HG02798 (cell line): ENCODE measurements at regions not wholly inside any gene's neighbourhood (a gene's known extent, or its start where the extent isn't known, plus 50 kb on each side); places are given as distances from the start of the nearest gene placed in this dataset.

Experiments used
- ATAC-seq: cut with Tn5 transposase; IDR thresholded peaks from one replicate; pipeline ENCODE4 v1.9.1; 2021; ENCODE audit warnings: mild to moderate bottlenecking; ENCODE audit not compliant: unreplicated experiment, poor library complexity

DNA sequence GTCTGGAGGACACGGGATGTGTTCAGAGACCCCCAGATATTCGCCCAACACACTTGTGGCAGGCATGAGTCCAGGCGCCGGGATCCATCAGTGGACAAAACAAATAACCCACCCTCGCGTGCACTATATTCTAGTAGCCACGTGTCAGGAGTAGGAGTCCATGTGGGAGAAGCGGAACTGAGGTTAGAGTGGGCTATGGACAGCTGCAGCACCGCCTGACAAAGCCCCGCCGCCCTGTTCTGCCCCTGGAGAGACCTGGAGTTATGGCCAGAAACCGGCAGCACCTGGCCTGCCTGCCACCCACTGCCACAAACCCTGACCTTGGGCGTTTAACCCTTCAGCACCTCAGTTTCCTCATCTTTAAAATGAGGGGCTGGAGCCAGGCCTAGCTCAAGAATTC, 181.0 kb upstream of the RNF32 start:
- no peak for ATAC-seq

DNA sequence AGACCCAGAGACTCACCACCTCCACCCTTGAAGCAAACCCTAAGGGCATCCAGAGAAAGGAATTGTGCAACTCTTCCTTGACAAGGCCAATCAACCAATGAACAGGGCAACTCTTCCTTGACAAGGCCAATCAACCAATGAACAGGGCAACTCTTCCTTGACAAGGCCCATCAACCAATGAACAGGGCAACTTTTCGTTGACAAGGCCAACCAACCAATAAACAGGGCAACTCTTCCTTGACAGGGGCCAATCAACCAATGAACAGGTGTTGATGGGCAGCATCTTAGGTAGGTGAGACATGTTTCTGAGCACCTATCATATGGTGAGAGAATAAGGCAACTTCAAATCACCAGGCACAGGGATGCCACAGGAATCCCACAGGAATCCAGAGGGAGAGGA, 181.5 kb upstream of the RNF32 start:
- no peak for ATAC-seq

DNA sequence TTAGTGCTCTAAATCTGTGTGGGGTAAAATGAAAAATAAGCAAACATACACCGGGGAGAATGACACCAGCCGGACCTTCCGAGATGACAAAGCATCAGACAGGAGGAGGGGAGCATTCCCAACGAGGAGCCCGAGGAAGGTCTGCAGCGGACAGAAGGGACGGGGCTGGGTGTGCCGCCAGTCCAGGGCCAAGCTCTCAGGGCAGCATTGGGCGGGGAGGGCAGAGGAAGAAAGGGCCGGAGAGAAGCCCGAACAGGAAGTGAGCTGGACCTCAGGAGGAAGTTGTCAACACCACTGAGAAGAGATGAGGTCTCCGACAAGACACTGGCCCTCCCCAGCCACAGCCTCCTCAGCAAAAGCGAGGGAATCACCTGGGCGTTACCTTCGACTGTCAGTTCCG, 182.6 kb upstream of the RNF32 start:
- ATAC-seq = no peak

DNA sequence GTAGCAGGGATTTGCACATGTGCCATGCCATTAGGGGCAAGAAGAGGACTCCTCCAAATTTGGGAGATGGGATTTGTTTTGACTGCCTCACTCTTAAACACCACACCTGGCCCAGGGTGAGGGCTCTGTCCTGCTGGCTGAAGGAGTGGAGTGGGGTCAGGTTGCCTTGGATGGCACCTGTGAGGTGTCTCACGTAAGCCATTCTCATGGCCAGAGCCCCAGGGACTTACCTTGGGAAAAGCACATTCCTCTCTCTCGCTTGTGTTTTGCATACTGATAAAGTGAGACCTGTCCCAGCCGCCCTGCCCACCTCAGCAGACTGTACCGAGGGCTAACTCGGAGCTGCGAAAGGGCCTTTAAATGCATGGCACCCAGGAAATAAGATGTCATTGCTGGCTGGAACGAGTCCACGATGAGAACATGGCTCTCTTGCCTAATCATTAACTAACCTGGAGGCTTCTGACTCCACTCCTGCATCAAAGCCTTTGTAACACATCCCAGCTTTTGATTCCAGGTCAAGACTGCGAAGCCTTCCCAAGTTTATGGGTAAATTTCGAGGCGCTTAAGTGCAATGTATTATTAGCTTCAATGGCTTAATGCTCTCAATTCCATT, 184.0 kb upstream of the RNF32 start:
- ATAC-seq = no peak

DNA sequence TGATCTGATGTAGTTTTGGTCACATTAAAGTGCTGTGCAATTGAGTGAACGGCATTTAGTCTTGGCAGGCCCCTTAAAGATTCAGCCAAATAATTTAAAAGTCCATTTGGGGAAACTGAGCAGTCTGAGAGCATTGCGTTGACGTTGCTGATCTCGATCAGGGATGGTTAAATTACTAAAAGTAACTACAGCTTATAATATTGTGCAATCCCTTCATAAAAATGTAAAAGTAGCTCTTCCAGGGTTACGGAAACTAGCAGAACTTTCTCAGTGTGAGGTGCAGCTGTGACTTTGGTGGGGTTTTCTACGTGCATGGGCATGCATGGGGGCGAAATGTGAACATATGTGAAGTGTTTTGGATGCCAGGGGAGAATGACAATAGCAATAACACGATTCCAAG, 184.5 kb upstream of the RNF32 start:
- ATAC-seq = no peak

DNA sequence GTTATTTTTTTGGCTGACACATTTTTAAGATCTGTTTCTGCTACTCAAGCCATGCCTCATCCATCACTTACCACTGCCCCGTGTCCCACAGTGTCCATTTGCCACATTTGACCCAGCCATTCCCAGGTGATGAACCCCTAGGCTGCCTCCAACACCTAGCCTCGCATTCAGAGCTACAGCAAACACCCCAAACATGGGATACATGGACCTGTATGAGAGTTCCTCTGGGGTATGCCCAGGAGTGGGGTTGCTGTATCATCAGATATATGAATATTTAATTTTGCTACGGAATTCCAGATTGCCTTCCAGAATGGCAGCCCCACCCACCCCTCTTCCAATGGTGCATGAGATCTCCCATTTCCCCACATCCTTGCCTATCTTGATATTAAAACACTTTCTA, 190.1 kb upstream of the RNF32 start:
- ATAC-seq = no peak

DNA sequence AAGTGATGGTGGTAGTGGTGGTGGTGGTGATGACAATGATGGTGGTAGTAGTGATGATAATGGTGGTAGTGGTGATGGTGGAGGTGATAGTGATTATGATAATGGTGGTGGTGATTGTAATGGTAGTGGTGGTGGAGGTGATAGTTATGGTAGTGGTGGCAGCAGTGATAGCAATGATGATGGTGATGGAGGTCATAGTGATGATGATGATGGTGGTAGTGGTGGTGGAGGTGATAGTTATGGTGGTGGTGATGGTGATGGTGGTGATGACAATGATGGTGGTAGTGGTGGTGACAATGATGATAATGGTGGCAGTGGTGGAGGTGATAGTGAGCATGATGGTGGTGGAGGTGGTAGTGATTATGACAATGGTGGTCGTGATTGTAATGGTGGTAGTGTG, 191.7 kb upstream of the RNF32 start:
- ATAC-seq = no peak

DNA sequence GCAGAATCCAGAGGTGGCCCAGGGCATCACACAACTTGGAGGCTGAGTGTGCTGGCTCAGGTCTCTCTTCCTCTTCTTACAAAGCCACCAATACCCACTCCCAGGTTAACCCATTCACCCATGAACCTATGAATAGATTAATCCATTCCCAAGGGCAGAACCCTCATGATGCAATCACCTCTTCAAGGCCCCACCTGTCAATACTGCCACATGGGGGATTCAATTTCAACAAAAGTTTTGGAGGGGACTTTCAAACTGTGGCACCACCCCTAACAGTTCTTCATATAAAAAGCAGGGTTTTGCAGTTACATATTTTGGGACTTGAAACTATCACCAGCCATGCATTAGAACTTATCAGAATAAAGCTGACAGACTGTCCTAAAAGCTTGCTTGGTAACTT, 193.6 kb upstream of the RNF32 start:
- ATAC-seq = no peak

DNA sequence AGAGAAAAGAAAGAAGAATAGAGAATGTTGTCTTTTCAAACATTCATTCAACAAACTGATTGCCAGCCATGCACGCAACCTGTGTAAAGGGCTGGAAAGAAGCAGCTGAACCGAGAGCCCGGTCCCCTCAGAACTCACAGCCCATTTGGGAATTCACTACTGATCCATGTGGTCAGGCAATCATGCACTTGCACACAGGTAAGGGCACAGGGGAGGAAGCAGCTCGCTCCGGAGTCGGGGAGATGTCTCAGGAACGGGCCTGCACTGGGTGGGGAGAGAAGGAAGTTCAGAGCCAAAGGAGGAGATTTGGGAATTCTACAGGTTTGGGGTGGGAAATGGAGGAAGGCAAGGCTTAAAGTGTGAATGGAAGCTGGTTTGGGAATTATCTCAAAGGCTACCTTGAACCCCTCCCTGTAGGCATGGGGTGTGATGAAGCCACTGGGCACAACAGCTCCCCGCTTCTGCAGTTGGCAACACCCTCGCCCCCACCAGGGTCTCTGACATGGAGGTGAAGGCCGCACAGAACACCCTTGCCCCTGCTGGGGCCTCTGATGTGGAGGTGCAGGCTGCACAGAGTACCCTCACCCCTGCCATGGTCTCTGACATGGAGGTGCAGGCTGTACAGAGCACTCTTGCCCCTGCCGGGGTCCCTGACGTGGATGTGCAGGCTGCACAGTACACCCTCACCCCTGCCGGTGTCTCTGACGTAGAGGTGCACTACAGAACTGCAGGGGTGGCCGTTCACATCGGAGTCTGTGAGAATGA, 194.4 kb upstream of the RNF32 start:
- no peak for ATAC-seq

DNA sequence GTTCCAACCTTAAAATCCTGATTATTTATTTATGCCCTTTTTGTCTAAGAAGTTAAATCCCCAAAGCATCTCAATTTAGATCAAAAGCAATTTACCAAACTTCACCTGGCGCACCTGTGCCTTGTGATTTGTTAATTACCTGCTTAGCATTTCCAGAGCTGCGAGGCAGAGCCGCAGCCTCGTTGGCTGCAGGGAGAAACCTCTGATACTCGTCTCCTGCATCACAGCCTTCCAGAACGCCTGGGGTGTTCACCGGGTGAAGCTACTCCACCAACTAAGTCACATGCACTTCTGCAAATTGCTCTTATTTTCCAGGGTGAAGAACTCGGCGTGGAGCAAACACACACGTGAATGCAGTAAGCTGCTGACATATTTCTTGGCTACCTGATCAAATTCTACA, 198.1 kb upstream of the RNF32 start:
- no peak for ATAC-seq

DNA sequence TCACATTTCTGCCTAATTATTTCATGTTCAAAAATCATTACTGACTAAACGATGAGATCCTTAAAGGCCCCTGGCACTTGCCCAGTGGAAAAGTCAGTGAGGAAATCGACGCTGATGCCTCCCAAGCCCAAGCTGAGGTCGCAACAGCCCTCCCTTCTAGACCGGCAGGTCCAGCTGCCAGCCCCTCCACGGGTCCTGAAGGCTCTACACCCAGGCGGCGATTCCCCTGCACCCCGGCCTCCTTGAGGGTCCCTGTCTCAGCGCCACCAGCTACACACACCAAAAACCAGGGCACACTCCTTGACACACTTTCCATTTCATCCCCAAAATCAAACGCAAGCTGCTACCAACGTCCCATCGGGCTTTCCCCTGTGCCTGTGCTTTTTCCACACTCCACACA, 200.1 kb upstream of the RNF32 start:
- ATAC-seq = no peak

DNA sequence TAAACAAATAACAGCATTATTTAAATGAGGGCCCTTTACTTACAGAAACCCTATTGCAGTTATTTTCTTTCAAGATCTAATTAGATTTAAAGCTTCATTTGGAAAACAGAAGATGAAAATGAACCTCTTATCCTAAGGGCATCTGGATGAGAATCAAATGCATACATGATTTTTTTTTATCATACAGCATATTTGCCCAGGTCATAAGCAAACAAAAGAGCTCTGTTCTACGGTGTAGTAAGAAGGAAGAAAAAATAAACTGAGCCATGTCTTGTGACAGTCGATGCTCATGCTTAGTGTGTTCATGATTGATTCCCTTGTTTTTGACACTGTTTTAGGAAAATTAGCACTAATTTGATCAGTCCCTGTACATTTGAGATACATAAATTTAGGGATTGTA, 202.6 kb upstream of the RNF32 start:
- no peak for ATAC-seq

DNA sequence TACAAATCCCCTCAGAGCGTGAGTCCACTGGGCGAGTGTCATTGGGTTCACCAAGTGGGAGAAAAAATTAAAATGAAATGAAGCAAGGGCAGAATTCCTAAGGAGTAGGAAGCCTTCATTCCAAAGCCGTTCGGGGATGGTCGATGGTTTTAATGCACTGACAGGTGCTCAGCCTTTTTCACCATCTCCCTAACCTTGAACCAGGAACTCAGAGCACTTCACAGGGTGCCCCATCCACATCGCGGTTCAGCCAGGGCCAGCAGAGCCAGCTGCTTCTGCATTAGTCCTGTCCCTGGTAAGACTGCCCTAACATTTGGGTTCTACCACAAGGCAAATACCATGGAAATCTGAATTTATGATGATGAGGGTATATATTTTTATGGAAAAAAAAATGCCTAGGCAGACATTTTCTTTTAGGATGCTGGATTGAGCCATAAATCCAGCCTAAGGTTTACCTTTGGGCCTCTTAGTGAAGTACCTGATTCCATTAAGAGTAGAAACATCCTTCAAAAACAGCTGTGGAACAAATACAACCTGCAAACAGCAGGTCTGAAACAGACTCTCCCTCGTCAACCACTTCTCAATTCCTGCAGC, 203.5 kb upstream of the RNF32 start:
- ATAC-seq = no peak

DNA sequence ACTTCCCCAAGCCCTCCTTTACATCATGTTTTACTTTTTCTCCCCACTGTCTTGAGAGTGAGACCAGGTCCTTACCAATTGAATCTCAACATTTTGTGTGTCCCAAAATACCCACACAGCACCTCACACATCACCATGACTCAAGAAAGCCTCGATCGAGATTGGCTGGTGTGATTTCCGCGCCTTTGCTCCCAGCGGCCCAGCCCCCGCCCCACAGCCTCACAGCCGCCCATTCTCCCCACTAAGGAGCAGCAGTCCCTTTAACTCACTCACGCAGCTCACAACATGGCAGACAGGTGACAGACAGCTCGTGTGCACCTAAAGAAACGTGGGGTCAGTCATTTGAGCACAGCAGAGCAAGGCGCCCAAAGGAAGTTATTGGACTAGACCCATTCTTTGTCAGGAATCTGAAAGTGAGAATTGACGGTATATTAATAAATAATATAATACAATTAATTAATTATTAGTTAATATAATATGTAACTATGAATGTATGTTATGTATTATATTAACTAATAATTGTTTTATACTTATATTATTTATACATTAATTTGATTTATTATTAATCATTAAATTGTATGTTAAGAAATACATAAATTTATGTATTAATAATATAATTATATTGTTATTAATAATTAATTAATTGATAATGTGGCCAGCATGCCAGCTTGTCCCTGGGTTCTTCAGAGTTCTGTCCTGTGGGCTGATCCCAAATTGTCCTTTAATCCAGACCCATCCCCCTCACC, 204.9 kb upstream of the RNF32 start:
- ATAC-seq = no peak

DNA sequence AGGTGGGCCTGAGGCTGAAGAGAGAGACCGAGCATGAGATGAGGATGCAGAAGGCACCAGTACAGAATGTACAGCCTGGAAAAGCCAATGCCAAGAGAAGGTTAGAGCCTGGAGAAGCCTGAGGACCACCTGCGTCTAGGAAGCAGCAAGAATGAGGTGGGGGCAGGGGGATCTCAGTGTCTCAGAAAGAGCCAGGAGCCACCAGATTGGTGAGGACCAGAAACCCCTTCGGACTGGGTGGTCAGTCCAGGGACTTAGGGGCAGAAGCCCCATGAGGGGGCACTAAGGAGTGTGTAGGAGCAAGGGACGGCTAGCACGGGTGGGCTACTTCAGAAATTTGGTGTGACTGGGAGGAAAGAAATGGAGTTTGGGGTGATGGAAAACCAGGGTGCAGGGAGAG, 205.9 kb upstream of the RNF32 start:
- no peak for ATAC-seq

DNA sequence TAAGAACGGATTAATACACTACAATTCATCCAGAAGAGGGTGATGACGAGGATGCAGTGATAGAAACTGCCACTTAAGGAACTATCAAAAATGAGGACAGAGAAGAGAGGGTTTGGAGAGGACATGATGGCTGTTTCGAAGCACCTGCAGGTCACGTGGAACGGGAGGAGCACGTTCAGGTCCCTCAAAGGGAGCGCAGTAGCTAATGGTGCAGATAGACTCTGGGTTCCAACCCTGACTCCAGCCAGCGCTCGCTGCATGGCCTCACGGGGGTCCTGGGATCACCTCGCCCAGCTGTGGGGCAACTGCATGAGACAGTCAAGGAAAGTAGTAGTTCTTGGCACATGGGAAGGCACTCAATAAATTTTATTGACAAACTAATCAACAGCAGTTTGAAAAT, 208.6 kb upstream of the RNF32 start:
- no peak for ATAC-seq

DNA sequence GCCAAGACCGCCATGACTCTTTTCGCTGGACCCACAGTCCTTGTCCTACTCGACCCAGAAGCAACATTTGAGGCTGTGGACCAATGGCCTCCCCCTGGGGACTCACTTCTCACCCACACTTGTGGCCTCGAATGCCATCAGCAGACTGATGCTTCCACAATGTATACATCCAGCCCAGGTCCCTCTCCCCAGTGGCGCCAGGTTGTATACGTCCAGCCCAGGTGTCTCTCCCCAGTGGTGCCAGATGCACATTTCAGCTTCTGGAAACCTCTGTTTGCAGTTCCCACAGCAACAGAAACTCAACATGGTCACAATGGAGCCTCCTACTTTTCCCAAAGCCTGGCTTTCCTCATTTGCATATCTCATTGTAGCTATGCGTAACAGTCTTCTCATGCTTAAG, 210.5 kb upstream of the RNF32 start:
- ATAC-seq = no peak

DNA sequence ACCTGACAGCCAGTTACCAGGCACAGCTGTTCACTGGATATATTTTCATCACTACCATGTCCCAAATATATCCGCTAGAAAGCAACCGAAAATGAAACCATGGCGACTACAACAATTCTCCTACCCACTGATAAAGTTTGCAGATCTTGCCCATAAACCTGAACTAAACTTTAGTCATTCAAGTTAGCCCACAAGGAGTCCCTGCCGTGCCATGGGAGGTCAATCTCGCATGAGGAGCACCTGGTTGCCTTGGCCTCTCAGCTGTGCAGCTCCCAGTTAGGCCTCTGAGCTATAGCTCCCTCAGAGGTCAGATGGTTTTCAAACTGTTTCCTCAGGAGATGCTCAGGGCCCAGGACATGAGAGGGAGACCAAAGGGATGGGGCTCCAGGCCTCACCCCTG, 211.1 kb upstream of the RNF32 start:
- ATAC-seq = no peak

DNA sequence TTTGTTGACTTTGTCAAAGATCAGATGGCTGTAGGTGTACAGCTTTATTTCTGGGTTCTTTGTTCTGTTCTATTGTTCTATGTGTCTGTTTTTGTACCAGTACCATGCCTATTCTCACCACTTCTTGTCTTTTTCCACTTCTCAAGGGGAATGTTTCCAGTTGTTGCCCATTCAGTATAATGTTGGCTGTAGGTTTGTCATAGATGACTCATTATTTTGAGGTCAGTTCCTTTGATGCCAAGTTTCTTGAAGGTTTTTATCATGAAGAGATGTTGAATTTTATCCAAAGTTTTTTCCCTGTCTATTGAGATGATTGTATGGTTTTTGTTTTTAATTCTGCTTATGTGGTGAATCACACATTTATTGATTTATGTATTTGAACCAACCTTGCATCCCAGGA, 216.7 kb upstream of the RNF32 start:
- no peak for ATAC-seq

DNA sequence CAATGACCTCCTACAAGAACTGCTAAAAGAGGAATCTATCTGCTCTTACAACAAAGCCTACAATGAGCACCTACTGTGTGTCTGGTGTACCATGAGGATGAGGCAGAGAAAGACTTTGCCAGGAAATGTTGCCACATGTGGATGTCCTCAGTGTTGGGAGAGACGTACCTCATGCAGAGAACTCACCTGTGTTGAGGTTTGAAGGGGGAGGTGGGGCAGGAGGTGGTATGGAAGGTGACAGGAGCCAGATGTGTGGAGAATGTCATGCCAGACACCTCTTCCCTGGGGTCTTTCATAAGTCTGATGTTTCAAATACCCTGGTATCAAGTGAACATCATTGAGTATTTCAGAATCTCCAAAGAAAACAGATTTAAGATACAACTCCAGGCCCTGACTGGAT, 220.1 kb upstream of the RNF32 start:
- ATAC-seq = no peak

DNA sequence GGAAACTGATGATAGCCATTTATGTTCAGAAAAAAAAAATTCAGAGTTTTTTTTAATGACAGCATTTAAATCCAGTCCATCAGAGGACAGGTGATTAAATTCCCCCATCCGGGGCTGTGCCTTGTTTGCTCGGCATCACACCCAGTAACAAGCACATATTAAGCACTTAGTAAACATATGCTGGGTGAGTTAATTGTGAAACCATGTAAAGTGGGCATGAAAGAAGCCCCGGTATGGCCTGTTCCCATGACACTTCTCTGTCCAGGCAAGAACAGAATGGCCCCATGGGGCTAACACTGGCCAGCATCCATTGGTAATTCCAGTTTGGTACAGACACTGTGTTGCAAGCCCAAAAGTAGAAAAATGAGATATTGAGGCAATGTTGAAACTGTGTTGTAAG, 220.8 kb upstream of the RNF32 start:
- ATAC-seq = no peak
